ENCODE measurements at regions not wholly inside any gene's neighbourhood (a gene's known extent, or its start where the extent isn't known, plus 50 kb on each side); places are given as distances from the start of the nearest gene placed in this dataset.

DNA sequence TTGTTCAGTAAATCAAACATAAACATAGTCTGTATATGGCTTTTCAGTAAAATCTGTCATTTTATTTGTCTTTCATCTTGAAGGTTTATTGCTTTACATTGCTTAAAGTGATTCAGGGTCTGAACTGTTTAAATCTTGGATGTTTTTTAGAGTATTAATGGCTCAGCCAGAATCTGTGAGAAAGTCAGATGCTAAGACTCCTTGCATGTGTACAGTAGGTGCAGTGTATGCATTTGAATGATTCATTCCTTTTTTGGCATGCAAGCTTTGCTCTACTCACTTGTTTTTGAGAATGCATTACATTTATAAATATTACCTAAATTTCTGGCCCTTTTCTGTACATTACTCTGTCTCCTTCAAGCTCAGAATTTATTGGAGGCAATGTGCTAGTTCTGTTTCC is 271.0 kb upstream of the RIOK2 start:
- TF ChIP-seq OSR1 (CRISPR knock-in tag; IDR thresholded peaks at IDR 0.05) (no peak), ARNTL (CRISPR knock-in tag; IDR thresholded peaks at IDR 0.05; ENCODE audit: borderline replicate concordance, low read depth) (no peak), ZC3H10 (CRISPR knock-in tag; IDR thresholded peaks at IDR 0.05) (no peak), CSDC2 (CRISPR knock-in tag; IDR thresholded peaks at IDR 0.05) (no peak), TOX (CRISPR knock-in tag; IDR thresholded peaks at IDR 0.05; ENCODE audit: borderline replicate concordance) (no peak)
- TF ChIP-seq, protein P1, sequence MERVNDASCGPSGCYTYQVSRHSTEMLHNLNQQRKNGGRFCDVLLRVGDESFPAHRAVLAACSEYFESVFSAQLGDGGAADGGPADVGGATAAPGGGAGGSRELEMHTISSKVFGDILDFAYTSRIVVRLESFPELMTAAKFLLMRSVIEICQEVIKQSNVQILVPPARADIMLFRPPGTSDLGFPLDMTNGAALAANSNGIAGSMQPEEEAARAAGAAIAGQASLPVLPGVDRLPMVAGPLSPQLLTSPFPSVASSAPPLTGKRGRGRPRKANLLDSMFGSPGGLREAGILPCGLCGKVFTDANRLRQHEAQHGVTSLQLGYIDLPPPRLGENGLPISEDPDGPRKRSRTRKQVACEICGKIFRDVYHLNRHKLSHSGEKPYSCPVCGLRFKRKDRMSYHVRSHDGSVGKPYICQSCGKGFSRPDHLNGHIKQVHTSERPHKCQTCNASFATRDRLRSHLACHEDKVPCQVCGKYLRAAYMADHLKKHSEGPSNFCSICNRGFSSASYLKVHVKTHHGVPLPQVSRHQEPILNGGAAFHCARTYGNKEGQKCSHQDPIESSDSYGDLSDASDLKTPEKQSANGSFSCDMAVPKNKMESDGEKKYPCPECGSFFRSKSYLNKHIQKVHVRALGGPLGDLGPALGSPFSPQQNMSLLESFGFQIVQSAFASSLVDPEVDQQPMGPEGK (CRISPR knock-in tag; IDR thresholded peaks at IDR 0.05; ENCODE audit: borderline replicate concordance): no peak
